CD4-positive, alpha-beta T cell (primary cell): ENCODE measurements at regions not wholly inside any gene's neighbourhood (a gene's known extent, or its start where the extent isn't known, plus 50 kb on each side); places are given as distances from the start of the nearest gene placed in this dataset.

ENCODE experiments used
- ATAC-seq: fragments of 200-7000 bp; cut with Tn5 transposase; one replicate; pipeline ENCODE4 v1.10.0; 2022; ENCODE audit warnings: mild to moderate bottlenecking; ENCODE audit not compliant: poor library complexity
- CTCF ChIA-PET: fragments of 350-600 bp; sonication (Branson Sonifier 250); formaldehyde crosslinking; loops from one replicate; lab custom pipeline; 2021; ENCODE audit warnings: antibody characterized with exemption, inconsistent platforms; lab: Charles Lee
- POLR2A ChIA-PET: fragments of 350-600 bp; sonication (Branson Sonifier 250); formaldehyde crosslinking; loops from one replicate; lab custom pipeline; 2021; ENCODE audit warnings: antibody characterized with exemption, inconsistent platforms; lab: Charles Lee
- DNase-seq, 14 experiments: peaks; one replicate each; pipeline ENCODE4 v3.0.0-alpha.2; 2013 to 2020; ENCODE audit warnings: mixed read lengths in 2 of 14
- H3K27ac ChIP-seq, 2 donors: one replicate each; pipeline versions ENCODE4 v1.5.1 to v1.7.0; 2013; ENCODE audit warnings: low read length in 2 of 2, low read depth in 1 of 2, mild to moderate bottlenecking in 1 of 2
- H3K27me3 ChIP-seq, 2 experiments: 1 replicate in 1 of 2; 2 replicates in 1 of 2; pipeline versions ENCODE4 v1.6.1 to v1.7.0; 2013; ENCODE audit warnings: low read length in 2 of 2, control low read depth in 1 of 2, mild to moderate bottlenecking in 1 of 2, moderate library complexity in 1 of 2; ENCODE audit not compliant: insufficient read depth in 2 of 2, control insufficient read depth in 1 of 2
- H3K36me3 ChIP-seq: one replicate; pipeline ENCODE4 v1.6.1; 2013; ENCODE audit warnings: low read length, control low read depth; ENCODE audit not compliant: insufficient read depth
- H3K4me1 ChIP-seq: one replicate; pipeline ENCODE4 v1.6.1; 2013; ENCODE audit warnings: low read length, control low read depth; ENCODE audit not compliant: insufficient read depth
- H3K4me3 ChIP-seq: one replicate; pipeline ENCODE4 v1.5.1; 2013; ENCODE audit warnings: mild to moderate bottlenecking, low read length, moderate library complexity
- H3K9me3 ChIP-seq, 2 experiments: 1 replicate in 1 of 2; 2 replicates in 1 of 2; pipeline versions ENCODE4 v1.6.1 to v1.7.0; 2013; ENCODE audit warnings: low read length in 2 of 2, mild to moderate bottlenecking in 2 of 2, control low read depth in 1 of 2, moderate library complexity in 1 of 2; ENCODE audit not compliant: control insufficient read depth in 1 of 2, insufficient read depth in 1 of 2
- H3K27ac Mint-ChIP-seq: one replicate; pipeline ENCODE4 v1.8.0; 2020; ENCODE audit warnings: mixed read lengths
- H3K27me3 Mint-ChIP-seq: one replicate; pipeline ENCODE4 v1.8.0; 2021; ENCODE audit warnings: mixed read lengths
- H3K36me3 Mint-ChIP-seq: one replicate; pipeline ENCODE4 v1.8.0; 2021; ENCODE audit warnings: low read depth, mixed read lengths
- H3K4me1 Mint-ChIP-seq: one replicate; pipeline ENCODE4 v1.8.0; 2021; ENCODE audit warnings: low read depth, mixed read lengths
- H3K4me3 Mint-ChIP-seq: one replicate; pipeline ENCODE4 v1.8.0; 2020; ENCODE audit warnings: mild to moderate bottlenecking, mixed read lengths
- H3K9me3 Mint-ChIP-seq: one replicate; pipeline ENCODE4 v1.8.0; 2020; ENCODE audit warnings: mixed read lengths
- intact Hi-C, 2 experiments: fragments of 100-400 bp; cut with DNase I in 1 of 2; cut with micrococcal nuclease in 1 of 2; formaldehyde crosslinking; loops; one replicate each; pipeline versions ENCODE4 v1.15.1 to v1.9.0; 2023 to 2025; cut with DNase I, micrococcal nuclease
- TF ChIP-seq, protein P1 (sequence below): fragments of 200-600 bp; IDR thresholded peaks from one replicate; pipeline ENCODE4 v1.8.0; 2022; ENCODE audit warnings: antibody characterized with exemption, mild to moderate bottlenecking

DNA sequence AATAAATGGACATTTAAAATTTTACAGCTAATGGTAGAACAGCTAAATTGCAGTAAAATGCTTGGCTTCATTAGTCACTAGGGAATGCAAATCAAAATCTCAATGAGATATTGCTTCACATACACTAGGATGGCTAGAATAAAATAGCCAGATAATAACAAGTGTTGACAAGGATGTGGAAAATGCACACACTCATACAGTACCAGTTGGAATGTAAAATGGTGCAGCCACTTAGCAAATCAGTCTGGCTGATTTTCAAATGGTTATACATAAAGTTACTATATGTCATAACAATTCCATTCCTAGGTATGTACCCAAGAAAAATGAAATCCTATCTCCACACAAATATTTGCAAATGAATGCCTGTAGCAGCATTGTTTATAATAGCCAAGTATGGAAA is 452.1 kb downstream of the HDGFL1 start:
- Mint-ChIP-seq H3K4me1 (no peaks in the 10 kb centered on the region), H3K27me3 (no peaks in the 10 kb centered on the region), H3K36me3 (no peaks in the 10 kb centered on the region), H3K9me3 (no peaks in the 10 kb centered on the region), H3K27ac (no peak overlapping the region), H3K4me3 (no peak overlapping the region)
- no peaks in the 10 kb centered on the region for H3K4me1 ChIP-seq
- CTCF ChIA-PET = no interaction called here
- POLR2A ChIA-PET = no interaction called here
- H3K27me3 ChIP-seq = no peaks in the 10 kb centered on the region
- no peak for ATAC-seq
- H3K27ac ChIP-seq = no peak overlapping the region
- H3K9me3 ChIP-seq = peaks cover 0 to 6% of the 10 kb centered on the region in 2 experiments
- no peak overlapping the region for H3K4me3 ChIP-seq
- intact Hi-C loops = no loop called here
- TF ChIP-seq, protein P1, sequence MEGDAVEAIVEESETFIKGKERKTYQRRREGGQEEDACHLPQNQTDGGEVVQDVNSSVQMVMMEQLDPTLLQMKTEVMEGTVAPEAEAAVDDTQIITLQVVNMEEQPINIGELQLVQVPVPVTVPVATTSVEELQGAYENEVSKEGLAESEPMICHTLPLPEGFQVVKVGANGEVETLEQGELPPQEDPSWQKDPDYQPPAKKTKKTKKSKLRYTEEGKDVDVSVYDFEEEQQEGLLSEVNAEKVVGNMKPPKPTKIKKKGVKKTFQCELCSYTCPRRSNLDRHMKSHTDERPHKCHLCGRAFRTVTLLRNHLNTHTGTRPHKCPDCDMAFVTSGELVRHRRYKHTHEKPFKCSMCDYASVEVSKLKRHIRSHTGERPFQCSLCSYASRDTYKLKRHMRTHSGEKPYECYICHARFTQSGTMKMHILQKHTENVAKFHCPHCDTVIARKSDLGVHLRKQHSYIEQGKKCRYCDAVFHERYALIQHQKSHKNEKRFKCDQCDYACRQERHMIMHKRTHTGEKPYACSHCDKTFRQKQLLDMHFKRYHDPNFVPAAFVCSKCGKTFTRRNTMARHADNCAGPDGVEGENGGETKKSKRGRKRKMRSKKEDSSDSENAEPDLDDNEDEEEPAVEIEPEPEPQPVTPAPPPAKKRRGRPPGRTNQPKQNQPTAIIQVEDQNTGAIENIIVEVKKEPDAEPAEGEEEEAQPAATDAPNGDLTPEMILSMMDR = no peak
- DNase-seq = no peak
- no peaks in the 10 kb centered on the region for H3K36me3 ChIP-seq

DNA sequence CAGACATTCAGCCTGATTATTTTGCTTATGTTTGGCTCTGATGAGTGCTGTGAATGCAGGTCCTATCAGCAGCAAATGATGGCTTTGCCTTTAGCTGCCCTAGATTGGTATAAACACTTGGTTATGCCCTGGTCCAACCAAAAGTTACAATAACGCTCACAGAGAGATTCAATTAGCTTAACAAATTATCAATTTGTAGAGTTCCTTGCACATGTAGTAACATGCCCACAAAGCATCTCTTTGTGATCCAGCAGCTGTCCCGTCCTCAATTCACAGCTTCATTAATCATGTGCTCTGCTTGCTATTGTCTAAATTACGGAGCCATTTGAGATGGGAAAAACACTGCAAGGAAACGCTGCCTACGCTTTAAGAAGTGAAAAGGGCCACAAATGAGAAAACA is 457.9 kb downstream of the HDGFL1 start:
- intact Hi-C loops = no loop called here
- Mint-ChIP-seq H3K4me3 (no peak overlapping the region), H3K27ac (no peak overlapping the region), H3K9me3 (no peaks in the 10 kb centered on the region), H3K27me3 (no peaks in the 10 kb centered on the region), H3K4me1 (no peaks in the 10 kb centered on the region), H3K36me3 (no peaks in the 10 kb centered on the region)
- DNase-seq = no peak
- ChIA-PET POLR2A (no interaction called here), CTCF (no interaction called here)
- Histone ChIP-seq H3K27me3 (no peaks in the 10 kb centered on the region), H3K27ac (no peak overlapping the region), H3K36me3 (no peaks in the 10 kb centered on the region), H3K4me1 (no peaks in the 10 kb centered on the region), H3K4me3 (no peak overlapping the region), H3K9me3 (peaks cover 0 to 6% of the 10 kb centered on the region in 2 experiments)
- ATAC-seq = no peak
- TF ChIP-seq, protein P1 = no peak

- intact Hi-C loops = no loop called here
- no peak overlapping the region for H3K27ac Mint-ChIP-seq
- H3K4me1 ChIP-seq = no peaks in the 10 kb centered on the region
- H3K27me3 ChIP-seq = no peaks in the 10 kb centered on the region
- H3K36me3 ChIP-seq = no peaks in the 10 kb centered on the region
- H3K27ac ChIP-seq = no peak overlapping the region
- no peaks in the 10 kb centered on the region for H3K27me3 Mint-ChIP-seq
- no peak overlapping the region for H3K4me3 ChIP-seq
- ChIA-PET CTCF (no interaction called here), POLR2A (no interaction called here)
- TF ChIP-seq, protein P1 = no peak
- no peaks in the 10 kb centered on the region for H3K4me1 Mint-ChIP-seq
- no peaks in the 10 kb centered on the region for H3K9me3 Mint-ChIP-seq
- no peaks in the 10 kb centered on the region for H3K36me3 Mint-ChIP-seq
- peaks cover 0 to 11% of the 10 kb centered on the region in 2 experiments for H3K9me3 ChIP-seq
- ATAC-seq = no peak
- no peak for DNase-seq
- no peak overlapping the region for H3K4me3 Mint-ChIP-seq
Measured at GRCh38 chr6:23031986-23032385, 462.6 kb downstream of the HDGFL1 start.
